ENCODE measurements at regions not wholly inside any gene's neighbourhood (a gene's known extent, or its start where the extent isn't known, plus 50 kb on each side); places are given as distances from the start of the nearest gene placed in this dataset.

DNA sequence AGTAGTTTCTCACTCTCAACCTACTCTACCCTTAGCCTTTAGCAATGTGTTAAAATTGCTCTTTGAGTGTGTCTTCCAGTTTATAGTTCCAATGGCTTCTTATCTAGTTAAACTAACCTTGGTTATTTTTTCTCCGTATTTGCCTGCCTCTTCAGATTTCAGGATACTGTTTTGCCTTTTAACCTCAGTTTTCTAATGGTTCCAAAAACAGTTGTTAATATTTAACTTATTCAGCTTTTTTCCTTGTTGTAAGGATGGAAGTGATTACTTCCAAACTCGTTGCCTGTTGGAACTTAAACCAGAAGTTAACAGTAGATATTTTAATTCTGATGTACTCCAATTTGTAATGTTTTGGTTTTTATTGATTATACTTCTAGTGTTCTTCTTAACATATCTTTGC, 1574.9 kb downstream of the HACE1 start:
- intact Hi-C loops (cut with DNase I; ENCODE audit: low total_unique reads) (no loop called here), in situ Hi-C loops (cut with MboI; ENCODE audit: low pct_ligation_motif_present in 1 of 4, low pct_unique_long_range_greater_than_20kb in 1 of 4, low sequenced_read_pairs in 3 of 4) (no loop called here)
- Histone ChIP-seq H3K4me1 (no peaks in the 10 kb centered on the region), H3K27ac (no peak overlapping the region), H3K27me3 (no peaks in the 10 kb centered on the region), H3K36me3 (no peaks in the 10 kb centered on the region), H3K9me3 (no peaks in the 10 kb centered on the region), H3K4me3 (no peak overlapping the region)
- no peak for DNase-seq
- TF ChIP-seq EP300 (IDR thresholded peaks at IDR 0.05; ENCODE audit: low read depth) (no peak), POLR2A (IDR thresholded peaks at IDR 0.05) (no peak), POLR2AphosphoS5 (IDR thresholded peaks at IDR 0.05) (no peak)
- TF ChIP-seq, protein P1, sequence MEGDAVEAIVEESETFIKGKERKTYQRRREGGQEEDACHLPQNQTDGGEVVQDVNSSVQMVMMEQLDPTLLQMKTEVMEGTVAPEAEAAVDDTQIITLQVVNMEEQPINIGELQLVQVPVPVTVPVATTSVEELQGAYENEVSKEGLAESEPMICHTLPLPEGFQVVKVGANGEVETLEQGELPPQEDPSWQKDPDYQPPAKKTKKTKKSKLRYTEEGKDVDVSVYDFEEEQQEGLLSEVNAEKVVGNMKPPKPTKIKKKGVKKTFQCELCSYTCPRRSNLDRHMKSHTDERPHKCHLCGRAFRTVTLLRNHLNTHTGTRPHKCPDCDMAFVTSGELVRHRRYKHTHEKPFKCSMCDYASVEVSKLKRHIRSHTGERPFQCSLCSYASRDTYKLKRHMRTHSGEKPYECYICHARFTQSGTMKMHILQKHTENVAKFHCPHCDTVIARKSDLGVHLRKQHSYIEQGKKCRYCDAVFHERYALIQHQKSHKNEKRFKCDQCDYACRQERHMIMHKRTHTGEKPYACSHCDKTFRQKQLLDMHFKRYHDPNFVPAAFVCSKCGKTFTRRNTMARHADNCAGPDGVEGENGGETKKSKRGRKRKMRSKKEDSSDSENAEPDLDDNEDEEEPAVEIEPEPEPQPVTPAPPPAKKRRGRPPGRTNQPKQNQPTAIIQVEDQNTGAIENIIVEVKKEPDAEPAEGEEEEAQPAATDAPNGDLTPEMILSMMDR (IDR thresholded peaks at IDR 0.05): no peak
- 16 to 41% methylated on average over 2 of the region's 2 CpGs for WGBS, 2 donors (ENCODE audit: low coverage in 1 of 2)

DNA sequence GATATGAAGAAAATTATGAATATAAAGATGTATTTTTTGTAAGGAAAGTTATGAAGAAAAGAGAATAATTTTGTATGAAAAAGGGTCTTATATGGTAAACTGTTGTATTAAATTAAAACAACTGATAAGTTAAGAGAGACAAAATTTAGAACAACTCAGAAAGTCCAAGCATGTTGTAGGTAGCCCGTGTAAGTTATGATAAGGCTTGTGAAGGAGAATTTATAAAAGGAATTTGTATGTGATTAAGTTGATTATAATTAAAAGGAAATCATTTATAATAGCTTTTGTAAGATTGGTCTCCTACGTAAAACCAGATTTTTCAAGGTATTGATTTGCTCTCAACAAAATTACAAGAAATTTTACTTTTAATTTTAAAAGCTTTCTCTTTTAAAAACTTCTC, 1579.3 kb downstream of the HACE1 start:
- WGBS, 2 donors (ENCODE audit: low coverage in 1 of 2): 80 to 86% methylated on average over 2 of the region's 2 CpGs
- H3K4me3 ChIP-seq: no peak overlapping the region
- H3K27ac ChIP-seq: no peak overlapping the region
- H3K4me1 ChIP-seq: no peaks in the 10 kb centered on the region
- in situ Hi-C loops (cut with MboI; ENCODE audit: low pct_ligation_motif_present in 1 of 4, low pct_unique_long_range_greater_than_20kb in 1 of 4, low sequenced_read_pairs in 3 of 4) (no loop called here), intact Hi-C loops (cut with DNase I; ENCODE audit: low total_unique reads) (no loop called here)
- no peaks in the 10 kb centered on the region for H3K9me3 ChIP-seq
- no peaks in the 10 kb centered on the region for H3K36me3 ChIP-seq
- H3K27me3 ChIP-seq: no peaks in the 10 kb centered on the region
- TF ChIP-seq EP300 (IDR thresholded peaks at IDR 0.05; ENCODE audit: low read depth) (no peak), POLR2AphosphoS5 (IDR thresholded peaks at IDR 0.05) (no peak), POLR2A (IDR thresholded peaks at IDR 0.05) (no peak)
- TF ChIP-seq, protein P1 (IDR thresholded peaks at IDR 0.05): no peak
- no peak for DNase-seq

DNA sequence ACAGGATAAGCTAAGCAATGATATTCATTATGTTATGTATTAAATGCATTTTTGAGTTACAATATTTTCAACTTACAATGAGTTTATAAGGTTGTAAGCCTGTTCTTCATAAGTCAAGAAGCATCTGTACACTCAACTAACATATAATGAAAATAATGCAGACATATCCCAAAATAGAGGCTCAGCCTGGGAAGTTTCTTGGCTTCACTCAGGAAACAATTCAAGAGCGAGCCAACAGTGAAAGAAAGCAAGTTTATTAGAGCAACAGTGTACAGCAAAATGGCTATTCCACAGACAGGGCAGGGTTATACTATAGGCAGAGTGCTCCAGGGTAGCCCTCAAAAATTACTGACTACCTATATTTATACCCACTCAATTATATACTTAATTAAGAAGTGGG, 1581.8 kb downstream of the HACE1 start:
- no peak for DNase-seq

DNA sequence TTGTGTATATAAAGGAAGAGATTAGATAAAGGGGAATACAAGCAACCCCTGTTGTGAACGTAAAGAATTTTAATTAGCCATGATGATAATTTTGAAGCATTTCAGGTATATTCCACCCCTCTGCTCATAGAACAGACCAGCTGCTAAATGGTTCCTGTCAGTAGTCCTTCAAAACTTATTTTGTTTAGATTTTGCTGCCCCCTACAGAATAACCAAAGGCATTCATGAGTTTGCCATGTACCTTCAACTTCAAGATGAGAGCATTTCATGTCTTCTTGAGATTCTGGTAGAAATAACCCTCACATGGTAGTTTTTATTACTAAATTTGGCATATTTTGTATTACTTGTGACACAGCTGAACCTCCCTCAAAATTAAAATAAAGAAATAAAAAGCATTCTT, 1586.7 kb downstream of the HACE1 start:
- in situ Hi-C loops (cut with MboI; ENCODE audit: low pct_ligation_motif_present in 1 of 4, low pct_unique_long_range_greater_than_20kb in 1 of 4, low sequenced_read_pairs in 3 of 4) (no loop called here), intact Hi-C loops (cut with DNase I; ENCODE audit: low total_unique reads) (no loop called here)
- DNase-seq: no peak
- no peaks in the 10 kb centered on the region for H3K9me3 ChIP-seq
- H3K4me1 ChIP-seq: no peaks in the 10 kb centered on the region
- H3K27me3 ChIP-seq: no peaks in the 10 kb centered on the region
- no peak overlapping the region for H3K27ac ChIP-seq
- 34 to 44% methylated on average over 1 of the region's 1 CpG for WGBS, 2 donors (ENCODE audit: low coverage in 1 of 2)
- H3K36me3 ChIP-seq: no peaks in the 10 kb centered on the region
- no peak overlapping the region for H3K4me3 ChIP-seq
- TF ChIP-seq, protein P1 (IDR thresholded peaks at IDR 0.05): no peak
- TF ChIP-seq EP300 (IDR thresholded peaks at IDR 0.05; ENCODE audit: low read depth): no peak
- no peak for TF ChIP-seq POLR2AphosphoS5 (IDR thresholded peaks at IDR 0.05)

More for the DNA sequence above, 1581.8 kb downstream of the HACE1 start:
- no peak overlapping the region for H3K27ac ChIP-seq
- H3K4me3 ChIP-seq: no peak overlapping the region
- H3K36me3 ChIP-seq: no peaks in the 10 kb centered on the region
- H3K9me3 ChIP-seq: no peaks in the 10 kb centered on the region
- no peaks in the 10 kb centered on the region for H3K27me3 ChIP-seq
- TF ChIP-seq POLR2A (IDR thresholded peaks at IDR 0.05) (no peak), POLR2AphosphoS5 (IDR thresholded peaks at IDR 0.05) (no peak), EP300 (IDR thresholded peaks at IDR 0.05; ENCODE audit: low read depth) (no peak)
- TF ChIP-seq, protein P1 (IDR thresholded peaks at IDR 0.05): no peak
- no peaks in the 10 kb centered on the region for H3K4me1 ChIP-seq
- WGBS, 2 donors (ENCODE audit: low coverage in 1 of 2): 33 to 68% methylated on average over 1 of the region's 1 CpG
- in situ Hi-C loops (cut with MboI; ENCODE audit: low pct_ligation_motif_present in 1 of 4, low pct_unique_long_range_greater_than_20kb in 1 of 4, low sequenced_read_pairs in 3 of 4) (no loop called here), intact Hi-C loops (cut with DNase I; ENCODE audit: low total_unique reads) (no loop called here)
